ENCODE measurements at regions not wholly inside any gene's neighbourhood (a gene's known extent, or its start where the extent isn't known, plus 50 kb on each side); places are given as distances from the start of the nearest gene placed in this dataset.

DNA sequence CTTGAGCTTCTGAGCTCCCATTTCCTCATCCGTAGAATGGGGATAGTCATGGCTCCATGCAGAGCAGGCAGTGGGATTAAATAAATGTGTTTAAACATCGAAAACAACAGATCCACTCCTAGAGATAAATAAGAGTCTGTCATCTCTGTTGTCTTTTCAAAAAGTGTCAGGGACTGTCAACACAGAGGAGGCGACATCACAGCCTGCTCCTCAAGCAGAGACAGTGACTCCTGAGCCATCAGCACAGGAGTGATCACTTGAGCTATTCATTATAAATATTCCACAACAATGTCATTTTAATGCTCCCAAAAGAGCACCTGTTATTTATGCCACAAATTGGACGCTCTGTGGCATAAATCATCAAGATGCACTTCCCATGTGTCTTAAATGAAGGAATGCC is 605.6 kb upstream of the CDH5 start:
- intact Hi-C loops (cut with DNase I, micrococcal nuclease) = no loop called here
- no peaks in the 10 kb centered on the region for H3K4me1 ChIP-seq (ENCODE audit: low read depth)
- TF ChIP-seq, protein P1, sequence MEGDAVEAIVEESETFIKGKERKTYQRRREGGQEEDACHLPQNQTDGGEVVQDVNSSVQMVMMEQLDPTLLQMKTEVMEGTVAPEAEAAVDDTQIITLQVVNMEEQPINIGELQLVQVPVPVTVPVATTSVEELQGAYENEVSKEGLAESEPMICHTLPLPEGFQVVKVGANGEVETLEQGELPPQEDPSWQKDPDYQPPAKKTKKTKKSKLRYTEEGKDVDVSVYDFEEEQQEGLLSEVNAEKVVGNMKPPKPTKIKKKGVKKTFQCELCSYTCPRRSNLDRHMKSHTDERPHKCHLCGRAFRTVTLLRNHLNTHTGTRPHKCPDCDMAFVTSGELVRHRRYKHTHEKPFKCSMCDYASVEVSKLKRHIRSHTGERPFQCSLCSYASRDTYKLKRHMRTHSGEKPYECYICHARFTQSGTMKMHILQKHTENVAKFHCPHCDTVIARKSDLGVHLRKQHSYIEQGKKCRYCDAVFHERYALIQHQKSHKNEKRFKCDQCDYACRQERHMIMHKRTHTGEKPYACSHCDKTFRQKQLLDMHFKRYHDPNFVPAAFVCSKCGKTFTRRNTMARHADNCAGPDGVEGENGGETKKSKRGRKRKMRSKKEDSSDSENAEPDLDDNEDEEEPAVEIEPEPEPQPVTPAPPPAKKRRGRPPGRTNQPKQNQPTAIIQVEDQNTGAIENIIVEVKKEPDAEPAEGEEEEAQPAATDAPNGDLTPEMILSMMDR (IDR thresholded peaks at IDR 0.05) = no peak

DNA sequence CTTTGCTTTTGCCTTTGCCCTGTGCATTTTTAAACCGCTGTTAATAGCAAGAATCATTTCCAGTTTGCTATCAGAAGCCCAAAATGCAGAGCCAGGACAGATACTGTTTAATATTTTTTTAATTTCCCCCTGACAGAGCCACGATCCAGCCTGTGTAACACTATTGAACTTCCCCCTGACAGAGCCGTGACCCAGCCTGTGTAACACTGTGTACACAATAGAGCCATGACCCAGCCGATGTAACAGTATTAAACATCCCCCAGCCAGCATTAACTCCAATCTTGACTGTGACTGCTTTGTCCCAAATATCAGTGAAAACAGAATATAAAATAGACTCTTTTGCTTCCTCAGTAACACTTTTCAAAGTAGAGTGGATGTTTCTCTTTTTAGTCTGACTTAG is 607.9 kb upstream of the CDH5 start:
- intact Hi-C loops (cut with DNase I, micrococcal nuclease) = no loop called here
- TF ChIP-seq, protein P1 (IDR thresholded peaks at IDR 0.05) = no peak
- no peaks in the 10 kb centered on the region for H3K4me1 ChIP-seq (ENCODE audit: low read depth)
- no peaks in the 10 kb centered on the region for H3K36me3 ChIP-seq (ENCODE audit: low read depth)
- no peak overlapping the region for H3K4me3 ChIP-seq
- ATAC-seq (no peak), DNase-seq (no peak)
- no peaks in the 10 kb centered on the region for H3K9me3 ChIP-seq

More for the DNA sequence above, 605.6 kb upstream of the CDH5 start:
- Histone ChIP-seq H3K36me3 (ENCODE audit: low read depth) (no peaks in the 10 kb centered on the region), H3K4me3 (no peak overlapping the region), H3K9me3 (no peaks in the 10 kb centered on the region)
- no peak for ATAC-seq
- DNase-seq = no peak

- DNase-seq (no peak), ATAC-seq (no peak)
- intact Hi-C loops (cut with DNase I, micrococcal nuclease) = no loop called here
- Histone ChIP-seq H3K4me3 (no peak overlapping the region), H3K4me1 (ENCODE audit: low read depth) (no peaks in the 10 kb centered on the region), H3K36me3 (ENCODE audit: low read depth) (no peaks in the 10 kb centered on the region), H3K9me3 (no peaks in the 10 kb centered on the region)
- TF ChIP-seq, protein P1 (IDR thresholded peaks at IDR 0.05) = no peak
These were observed 609.4 kb upstream of the CDH5 start for GRCh38 chr16:65757064-65757463.

GRCh38 chr16:65756163-65756562 is 610.3 kb upstream of the CDH5 start:
- Histone ChIP-seq H3K4me3 (no peak overlapping the region), H3K36me3 (ENCODE audit: low read depth) (no peaks in the 10 kb centered on the region), H3K9me3 (no peaks in the 10 kb centered on the region), H3K4me1 (ENCODE audit: low read depth) (no peaks in the 10 kb centered on the region)
- intact Hi-C loops (cut with DNase I, micrococcal nuclease) = no loop called here
- ATAC-seq (no peak), DNase-seq (no peak)
- TF ChIP-seq, protein P1 (IDR thresholded peaks at IDR 0.05) = no peak

DNA sequence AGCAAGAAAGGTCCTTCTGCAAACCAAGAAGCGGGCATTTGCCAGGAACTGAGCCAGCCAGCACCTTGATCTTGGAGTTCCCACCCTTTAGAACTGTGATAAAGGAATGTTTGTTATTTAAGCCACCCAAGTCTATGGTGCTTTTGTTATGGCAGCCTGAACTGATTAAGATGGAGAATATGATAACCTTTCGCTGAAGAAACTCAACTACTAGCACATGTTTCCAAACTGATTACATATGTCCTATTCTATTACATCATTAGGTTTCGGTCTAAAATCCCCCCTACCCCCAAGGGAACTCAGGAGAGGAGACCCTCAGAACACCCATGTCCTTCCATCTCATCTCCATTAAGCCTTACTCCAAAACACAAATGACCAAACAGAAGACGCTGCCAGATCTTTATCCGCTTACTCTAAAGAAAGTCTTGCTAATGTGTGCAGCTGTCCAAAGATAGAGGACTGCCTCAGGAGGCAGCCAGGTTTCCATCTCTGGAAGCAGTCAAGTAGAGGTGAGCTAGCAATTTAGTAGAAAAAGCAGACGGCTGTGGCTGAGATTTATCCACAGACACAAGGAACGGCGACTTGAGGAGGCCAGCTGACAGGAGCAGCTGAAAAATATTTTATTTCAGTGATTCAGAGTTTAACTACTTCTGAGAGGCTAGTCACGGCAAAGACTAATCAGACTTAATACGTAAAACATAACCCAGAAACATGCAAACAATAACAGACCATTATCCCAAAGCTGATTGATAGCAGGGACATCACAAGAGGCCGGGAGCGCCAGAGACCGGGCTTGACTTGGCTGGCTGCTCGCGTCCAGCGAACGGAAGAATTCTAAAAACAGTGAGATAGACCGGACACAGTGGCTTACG is 611.4 kb upstream of the CDH5 start:
- no peaks in the 10 kb centered on the region for H3K4me1 ChIP-seq (ENCODE audit: low read depth)
- H3K4me3 ChIP-seq = no peak overlapping the region
- no peaks in the 10 kb centered on the region for H3K36me3 ChIP-seq (ENCODE audit: low read depth)
- TF ChIP-seq, protein P1 (IDR thresholded peaks at IDR 0.05) = no peak
- intact Hi-C loops (cut with DNase I, micrococcal nuclease) = no loop called here
- H3K9me3 ChIP-seq = no peaks in the 10 kb centered on the region
- peak; percentile 40 for ATAC-seq
- DNase-seq = peak in 2 of 3 donors; percentile 25 to 40
